ENCODE measurements at regions not wholly inside any gene's neighbourhood (a gene's known extent, or its start where the extent isn't known, plus 50 kb on each side); places are given as distances from the start of the nearest gene placed in this dataset.

- TF ChIP-seq CTCF (IDR thresholded peaks at IDR 0.05) = no peak
- no peak for TF ChIP-seq POLR2A (IDR thresholded peaks at IDR 0.05)
Measured at GRCh38 chr2:217014328-217015105, 154.7 kb upstream of the TNP1 start.
